HCT116 (cell line): ENCODE measurements at regions not wholly inside any gene's neighbourhood (a gene's known extent, or its start where the extent isn't known, plus 50 kb on each side); places are given as distances from the start of the nearest gene placed in this dataset.

Experiments
- ATAC-seq: fragments of 200-7000 bp; cut with Tn5 transposase; 2 replicates; pipeline ENCODE4 v1.9.1; 2020; ENCODE audit warnings: mild to moderate bottlenecking, moderate library complexity
- BruUV-seq: library from RNA; stranded (reverse); fragments of 400-500 nt; replicated peaks from 2 replicates; lab custom pipeline; 2021; lab: Mats Ljungman, UMichigan
- CTCF ChIA-PET: fragments of 300-600 bp; sonication (Branson Sonifier 250); formaldehyde crosslinking; loops from one replicate; lab custom pipeline; 2021; ENCODE audit warnings: antibody characterized with exemption; lab: Charles Lee
- POLR2A ChIA-PET: fragments of 300-600, 350-600 bp; sonication (Branson Sonifier 250); formaldehyde crosslinking; loops from one replicate; lab custom pipeline; 2021; ENCODE audit warnings: antibody characterized with exemption; lab: Charles Lee
- RAD21 ChIA-PET, 2 experiments: fragments of 300-600 bp; sonication (Branson Sonifier 250); formaldehyde crosslinking; loops; one replicate each; lab custom pipeline; 2023; ENCODE audit warnings: low total read pairs in 2 of 2; ENCODE audit not compliant: uncharacterized antibody in 2 of 2, unreplicated experiment in 2 of 2, low non-redundant PET in 1 of 2; lab: Charles Lee
- DNase-seq: peaks from one replicate; pipeline ENCODE4 v3.0.0-alpha.2; 2010; ENCODE audit warnings: low read depth, low spot score
- H2AFZ ChIP-seq: fragments of 200-600 bp; shearing (Covaris generic), sonication (generic); 2 replicates; pipeline ENCODE4 v1.6.1; 2017; ENCODE audit warnings: low read depth, mixed run types, mixed read lengths, antibody characterized with exemption, low read length; ENCODE audit not compliant: poor library complexity, severe bottlenecking
- H3K27ac ChIP-seq: 2 replicates; pipeline ENCODE4 v1.5.1; 2012; ENCODE audit warnings: low read depth, low read length
- H3K27me3 ChIP-seq: fragments of 200-600 bp; sonication (generic); 2 replicates; pipeline ENCODE4 v1.6.1; 2016; ENCODE audit warnings: mixed run types, low read length, mixed read lengths; ENCODE audit not compliant: insufficient read depth
- H3K36me3 ChIP-seq, 2 experiments: fragments of 200-500 bp in 1 of 2; fragments of 200-600 bp in 1 of 2; sonication (Bioruptor generic) in 1 of 2; sonication (generic) in 1 of 2; 2 replicates each; pipeline versions ENCODE4 v1.5.1 to v1.6.1; 2014 to 2016; ENCODE audit warnings: low read length in 2 of 2, inconsistent platforms in 1 of 2, mixed read lengths in 1 of 2, mixed run types in 1 of 2; ENCODE audit not compliant: insufficient read depth in 2 of 2, control insufficient read depth in 1 of 2
- H3K4me1 ChIP-seq, 2 experiments: fragments of 200-600 bp in 1 of 2; sonication (generic) in 1 of 2; 2 replicates each; pipeline versions ENCODE4 v1.5.1 to v1.6.1; 2012 to 2017; ENCODE audit warnings: low read length in 2 of 2, inconsistent platforms in 1 of 2, mild to moderate bottlenecking in 1 of 2, mixed read lengths in 1 of 2, mixed run types in 1 of 2, moderate library complexity in 1 of 2; ENCODE audit not compliant: insufficient read depth in 2 of 2, control insufficient read depth in 1 of 2
- H3K4me2 ChIP-seq: fragments of 200-600 bp; sonication (generic); 2 replicates; pipeline ENCODE4 v1.6.1; 2017; ENCODE audit warnings: mixed run types, low read length, mixed read lengths
- H3K4me3 ChIP-seq, 2 experiments: fragments of 200-600 bp in 1 of 2; sonication (generic) in 1 of 2; replicated peaks in 1 of 2; 2 replicates each; pipeline ENCODE4 v1.5.1; 2011 to 2016; ENCODE audit warnings: low read length in 2 of 2, control low read depth in 1 of 2, low read depth in 1 of 2, mild to moderate bottlenecking in 1 of 2, mixed read lengths in 1 of 2, mixed run types in 1 of 2
- H3K79me2 ChIP-seq: fragments of 200-600 bp; sonication (generic); 2 replicates; pipeline ENCODE4 v1.6.1; 2017; ENCODE audit warnings: mild to moderate bottlenecking, mixed run types, low read length, moderate library complexity, mixed read lengths; ENCODE audit not compliant: insufficient read depth
- H3K9ac ChIP-seq: fragments of 200-600 bp; sonication (generic); 2 replicates; pipeline ENCODE4 v1.6.1; 2016; ENCODE audit warnings: low read length, mixed read lengths
- H3K9me2 ChIP-seq: fragments of 200-600 bp; sonication (generic), shearing (Covaris generic); 2 replicates; pipeline ENCODE4 v1.6.1; 2017; ENCODE audit warnings: mixed run types, mild to moderate bottlenecking, moderate library complexity; ENCODE audit not compliant: insufficient read depth
- H3K9me3 ChIP-seq, 2 experiments: fragments of 200-500 bp in 1 of 2; fragments of 200-600 bp in 1 of 2; sonication (Bioruptor generic) in 1 of 2; sonication (generic) in 1 of 2; 2 replicates each; pipeline ENCODE4 v1.6.1; 2014 to 2017; ENCODE audit warnings: low read length in 2 of 2, mixed read lengths in 2 of 2, inconsistent platforms in 1 of 2, low read depth in 1 of 2, mild to moderate bottlenecking in 1 of 2, mixed run types in 1 of 2, moderate library complexity in 1 of 2; ENCODE audit not compliant: control insufficient read depth in 1 of 2, insufficient read depth in 1 of 2
- H4K20me1 ChIP-seq: fragments of 200-600 bp; sonication (generic), shearing (Covaris generic); 2 replicates; pipeline ENCODE4 v1.6.1; 2017; ENCODE audit warnings: mixed run types, mild to moderate bottlenecking, moderate library complexity; ENCODE audit not compliant: insufficient read depth
- CEBPB ChIP-seq: IDR thresholded peaks from 2 replicates; pipeline ENCODE4 v1.6.1; 2012; ENCODE audit warnings: low read depth
- FOSL1 ChIP-seq: IDR thresholded peaks from 2 replicates; pipeline ENCODE4 v1.6.1; 2012; ENCODE audit warnings: low read depth
- JUND ChIP-seq: IDR thresholded peaks from 2 replicates; pipeline ENCODE4 v1.6.1; 2012
- POLR2AphosphoS5 ChIP-seq: IDR thresholded peaks from 2 replicates; pipeline ENCODE4 v1.6.1; 2011; ENCODE audit warnings: mild to moderate bottlenecking, low read depth, low read length, moderate library complexity
- SIN3A ChIP-seq: IDR thresholded peaks from 2 replicates; pipeline ENCODE4 v1.6.1; 2012; ENCODE audit warnings: low read depth
- ZBTB33 ChIP-seq: IDR thresholded peaks from 2 replicates; pipeline ENCODE4 v1.6.1; 2011; ENCODE audit warnings: mild to moderate bottlenecking, low read length, moderate library complexity; ENCODE audit not compliant: insufficient replicate concordance; ENCODE audit errors: extremely low read depth
- intact Hi-C: fragments of 100-400 bp; cut with micrococcal nuclease; formaldehyde crosslinking; loops from 2 replicates; pipeline ENCODE4 v1.10.0; 2022

- Histone ChIP-seq H3K4me3 (no peak overlapping the region), H3K4me1 (no peaks in the 10 kb centered on the region)
- no TSS peak for BruUV-seq
Observed at GRCh38 chr6:91860541-91861335, 1273.9 kb upstream of the MAP3K7 start.

More at GRCh38 chr6:91860541-91861335, 1273.9 kb upstream of the MAP3K7 start:
- ChIA-PET CTCF (no interaction called here), POLR2A (no interaction called here), RAD21 (no interaction called here)
- H3K9me2 ChIP-seq = no peaks in the 10 kb centered on the region
- no peak overlapping the region for H3K27ac ChIP-seq
- H3K4me2 ChIP-seq = no peak overlapping the region
- DNase-seq (no peak), ATAC-seq (no peak)
- no peak overlapping the region for H2AFZ ChIP-seq
- peaks cover 0 to 18% of the 10 kb centered on the region in 2 experiments; a peak in 2 of 4 replicates for H3K9me3 ChIP-seq
- H3K9ac ChIP-seq = no peak overlapping the region
- TF ChIP-seq SIN3A = no peak
- TF ChIP-seq ZBTB33 = no peak
- TF ChIP-seq FOSL1 = no peak
- no peak for TF ChIP-seq CEBPB
- TF ChIP-seq POLR2AphosphoS5 = no peak
- TF ChIP-seq JUND = no peak
- intact Hi-C loops = no loop called here
- H3K79me2 ChIP-seq = no peaks in the 10 kb centered on the region
- no peaks in the 10 kb centered on the region for H3K27me3 ChIP-seq
- H3K36me3 ChIP-seq = no peaks in the 10 kb centered on the region
- H4K20me1 ChIP-seq = no peaks in the 10 kb centered on the region
